Retinal pigment epithelial cell (primary cell): ENCODE measurements at regions not wholly inside any gene's neighbourhood (a gene's known extent, or its start where the extent isn't known, plus 50 kb on each side); places are given as distances from the start of the nearest gene placed in this dataset.

Experiments
- DNase-seq: peaks from one replicate; pipeline ENCODE4 v3.0.0-alpha.2; 2010; ENCODE audit warnings: low read depth
- H3K4me3 ChIP-seq: 2 replicates; pipeline ENCODE4 v1.5.1; 2011; ENCODE audit warnings: mild to moderate bottlenecking, low read length, control low read depth, moderate library complexity
- CTCF ChIP-seq: conservative IDR thresholded peaks from 2 replicates; pipeline ENCODE4 v1.5.1; 2011; ENCODE audit warnings: low read depth, low read length, control low read depth, inconsistent platforms

GRCh38 chrX:37904833-37905232 is 57.5 kb upstream of the DYNLT3 start:
- DNase-seq, result no peak
- TF ChIP-seq CTCF, result no peak
- H3K4me3 ChIP-seq, result no peak overlapping the region

GRCh38 chrX:37905436-37906147 is 58.2 kb upstream of the DYNLT3 start:
- TF ChIP-seq CTCF, result no peak
- peak overlapping the region; percentile 53 for H3K4me3 ChIP-seq
- DNase-seq, result peak; percentile 51

GRCh38 chrX:37906357-37906756 is 59.0 kb upstream of the DYNLT3 start:
- no peak for DNase-seq
- H3K4me3 ChIP-seq, result peak overlapping the region; percentile 53
- no peak for TF ChIP-seq CTCF

GRCh38 chrX:37910186-37910585 is 62.8 kb upstream of the DYNLT3 start:
- DNase-seq, result no peak
- no peak for TF ChIP-seq CTCF
- no peak overlapping the region for H3K4me3 ChIP-seq

GRCh38 chrX:37912304-37912703 is 64.9 kb upstream of the DYNLT3 start:
- no peak overlapping the region for H3K4me3 ChIP-seq
- TF ChIP-seq CTCF, result no peak
- peak; percentile 70 for DNase-seq

GRCh38 chrX:37912777-37913176 is 65.4 kb upstream of the DYNLT3 start:
- no peak for TF ChIP-seq CTCF

GRCh38 chrX:37918168-37918567 is 70.8 kb upstream of the DYNLT3 start:
- no peak for TF ChIP-seq CTCF
- no peak for DNase-seq

More at GRCh38 chrX:37912777-37913176, 65.4 kb upstream of the DYNLT3 start:
- DNase-seq, result no peak
- H3K4me3 ChIP-seq, result no peak overlapping the region

More at GRCh38 chrX:37918168-37918567, 70.8 kb upstream of the DYNLT3 start:
- H3K4me3 ChIP-seq, result no peak overlapping the region
